AG09309 (cell line): ENCODE measurements at regions not wholly inside any gene's neighbourhood (a gene's known extent, or its start where the extent isn't known, plus 50 kb on each side); places are given as distances from the start of the nearest gene placed in this dataset.

Source experiments
- DNase-seq: peaks from one replicate; pipeline ENCODE4 v3.0.0-alpha.2; 2010; ENCODE audit warnings: low read depth
- H3K4me3 ChIP-seq: 2 replicates; pipeline ENCODE4 v1.5.1; 2011; ENCODE audit warnings: mild to moderate bottlenecking, low read depth, low read length, moderate library complexity; ENCODE audit not compliant: control insufficient read depth
- CTCF ChIP-seq: IDR thresholded peaks from 2 replicates; pipeline ENCODE4 v1.5.1; 2011; ENCODE audit warnings: mild to moderate bottlenecking, low read depth, low read length, inconsistent platforms; ENCODE audit not compliant: insufficient read depth, control insufficient read depth; ENCODE audit errors: missing control alignments

GRCh38 chr5:170440771-170441392 is 51.7 kb upstream of the KCNMB1 start:
- no peak for TF ChIP-seq CTCF
- no peak overlapping the region for H3K4me3 ChIP-seq
- no peak for DNase-seq

GRCh38 chr5:170439944-170440269 is 50.7 kb upstream of the KCNMB1 start:
- no peak for TF ChIP-seq CTCF
- H3K4me3 ChIP-seq: no peak overlapping the region
- no peak for DNase-seq

GRCh38 chr5:170439223-170439943 is 50.2 kb upstream of the KCNMB1 start:
- TF ChIP-seq CTCF: no peak
- no peak for DNase-seq

More at GRCh38 chr5:170439223-170439943, 50.2 kb upstream of the KCNMB1 start:
- no peak overlapping the region for H3K4me3 ChIP-seq
